Right atrium auricular region (tissue), 2 donors: ENCODE measurements at regions not wholly inside any gene's neighbourhood (a gene's known extent, or its start where the extent isn't known, plus 50 kb on each side); places are given as distances from the start of the nearest gene placed in this dataset.

Experiments used
- DNase-seq: peaks from one replicate; pipeline ENCODE4 v3.0.0-alpha.2; 2019; ENCODE audit warnings: low spot score
- H3K27ac ChIP-seq, 2 donors: fragments of 200-600 bp; sonication (generic); 1 replicate in 1 of 2; 2 replicates in 1 of 2; pipeline ENCODE4 v1.5.1; 2016 to 2019
- H3K27me3 ChIP-seq, 2 donors: fragments of 200-600 bp; sonication (generic); one replicate each; pipeline versions ENCODE4 v1.5.1 to v1.6.0; 2017 to 2019
- H3K36me3 ChIP-seq: fragments of 200-600 bp; sonication (generic); one replicate; pipeline ENCODE4 v1.5.1; 2016
- H3K4me1 ChIP-seq, 2 donors: fragments of 200-600 bp; sonication (generic); one replicate each; pipeline versions ENCODE4 v1.5.1 to v1.6.0; 2017 to 2019
- H3K4me3 ChIP-seq, 2 donors: fragments of 200-600 bp; sonication (generic); 1 replicate in 1 of 2; 2 replicates in 1 of 2; pipeline ENCODE4 v1.5.1; 2017 to 2019; ENCODE audit warnings: mild to moderate bottlenecking in 1 of 2, moderate library complexity in 1 of 2
- H3K9me3 ChIP-seq, 2 donors: fragments of 200-600 bp; sonication (generic); one replicate each; pipeline ENCODE4 v1.5.1; 2019
- TF ChIP-seq, protein P1 (sequence below), 2 donors: fragments of 200-600 bp; sonication (generic); IDR thresholded peaks; one replicate each; pipeline ENCODE4 v1.5.1; 2019; ENCODE audit warnings: antibody characterized with exemption in 2 of 2

DNA sequence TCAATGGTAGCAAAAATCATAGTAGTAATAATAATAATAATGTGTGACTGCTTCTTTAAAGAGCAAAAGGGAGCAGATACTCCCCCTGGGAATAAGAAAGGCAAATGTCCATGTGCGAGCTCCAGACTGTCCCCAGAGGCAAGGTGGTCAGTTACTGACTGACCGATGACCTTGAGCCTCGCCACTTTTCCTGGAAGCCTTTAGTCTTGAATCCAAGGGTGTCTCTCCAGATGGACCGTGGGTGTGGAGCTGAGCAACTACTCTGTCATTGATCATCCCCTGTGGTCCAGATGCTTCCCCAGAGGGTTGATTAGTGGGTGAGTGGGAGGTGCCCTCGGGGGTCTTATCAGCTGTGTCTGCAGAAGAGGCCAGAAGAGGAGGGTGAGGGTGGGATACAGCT, 418.5 kb upstream of the TBX3 start:
- Histone ChIP-seq H3K9me3 (no peaks in the 10 kb centered on the region), H3K36me3 (no peaks in the 10 kb centered on the region), H3K27ac (no peak overlapping the region), H3K4me3 (no peak overlapping the region), H3K27me3 (no peaks in the 10 kb centered on the region), H3K4me1 (peaks cover 0 to 9% of the 10 kb centered on the region in 2 donors)
- no peak for DNase-seq
- TF ChIP-seq, protein P1, sequence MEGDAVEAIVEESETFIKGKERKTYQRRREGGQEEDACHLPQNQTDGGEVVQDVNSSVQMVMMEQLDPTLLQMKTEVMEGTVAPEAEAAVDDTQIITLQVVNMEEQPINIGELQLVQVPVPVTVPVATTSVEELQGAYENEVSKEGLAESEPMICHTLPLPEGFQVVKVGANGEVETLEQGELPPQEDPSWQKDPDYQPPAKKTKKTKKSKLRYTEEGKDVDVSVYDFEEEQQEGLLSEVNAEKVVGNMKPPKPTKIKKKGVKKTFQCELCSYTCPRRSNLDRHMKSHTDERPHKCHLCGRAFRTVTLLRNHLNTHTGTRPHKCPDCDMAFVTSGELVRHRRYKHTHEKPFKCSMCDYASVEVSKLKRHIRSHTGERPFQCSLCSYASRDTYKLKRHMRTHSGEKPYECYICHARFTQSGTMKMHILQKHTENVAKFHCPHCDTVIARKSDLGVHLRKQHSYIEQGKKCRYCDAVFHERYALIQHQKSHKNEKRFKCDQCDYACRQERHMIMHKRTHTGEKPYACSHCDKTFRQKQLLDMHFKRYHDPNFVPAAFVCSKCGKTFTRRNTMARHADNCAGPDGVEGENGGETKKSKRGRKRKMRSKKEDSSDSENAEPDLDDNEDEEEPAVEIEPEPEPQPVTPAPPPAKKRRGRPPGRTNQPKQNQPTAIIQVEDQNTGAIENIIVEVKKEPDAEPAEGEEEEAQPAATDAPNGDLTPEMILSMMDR (IDR thresholded peaks at IDR 0.05): no peak

DNA sequence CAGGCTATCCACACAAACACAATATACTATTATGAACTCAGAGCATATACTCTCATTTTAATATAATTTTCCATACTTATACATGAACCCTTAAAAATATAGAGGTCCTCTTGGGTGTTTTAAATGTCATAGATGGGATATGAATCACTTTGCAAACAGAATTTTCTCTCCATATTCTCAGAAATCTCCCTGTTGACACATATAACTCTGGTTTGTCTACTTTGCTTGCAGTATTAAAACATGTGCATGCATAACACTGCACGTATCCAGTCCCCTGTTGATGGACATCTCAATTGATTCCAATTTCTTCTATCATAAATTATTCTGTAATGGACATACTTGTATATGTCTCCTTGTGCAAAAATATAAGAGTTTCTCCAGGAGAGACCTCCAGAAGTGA, 417.5 kb upstream of the TBX3 start:
- H3K4me3 ChIP-seq: no peak overlapping the region
- DNase-seq: no peak
- TF ChIP-seq, protein P1 (IDR thresholded peaks at IDR 0.05): no peak
- peaks cover 0 to 9% of the 10 kb centered on the region in 2 donors for H3K4me1 ChIP-seq
- H3K36me3 ChIP-seq: no peaks in the 10 kb centered on the region
- no peaks in the 10 kb centered on the region for H3K9me3 ChIP-seq
- H3K27ac ChIP-seq: no peak overlapping the region
- H3K27me3 ChIP-seq: no peaks in the 10 kb centered on the region

DNA sequence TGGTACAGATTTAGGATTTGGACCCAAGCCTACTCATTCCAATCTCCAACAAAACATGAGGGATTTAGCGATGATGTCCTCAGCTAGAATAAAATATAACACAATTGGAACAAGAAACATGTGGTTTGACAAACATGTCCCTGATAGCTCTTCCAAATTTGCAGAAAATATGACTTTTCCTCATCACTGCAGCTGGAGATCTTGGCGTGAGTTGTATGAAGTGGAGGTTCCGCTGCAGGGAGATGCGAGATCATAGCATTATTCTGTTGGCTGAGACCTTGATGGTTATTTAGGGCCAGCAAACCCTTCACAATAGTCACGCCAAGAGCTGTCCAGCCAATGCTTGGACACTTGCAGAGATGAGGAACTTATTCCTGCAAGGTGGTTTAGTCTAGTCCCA, 413.4 kb upstream of the TBX3 start:
- Histone ChIP-seq H3K4me1 (peaks cover 0 to 2% of the 10 kb centered on the region in 2 donors), H3K4me3 (no peak overlapping the region), H3K36me3 (no peaks in the 10 kb centered on the region), H3K9me3 (no peaks in the 10 kb centered on the region), H3K27ac (no peak overlapping the region), H3K27me3 (no peaks in the 10 kb centered on the region)
- no peak for DNase-seq
- TF ChIP-seq, protein P1 (IDR thresholded peaks at IDR 0.05): no peak

DNA sequence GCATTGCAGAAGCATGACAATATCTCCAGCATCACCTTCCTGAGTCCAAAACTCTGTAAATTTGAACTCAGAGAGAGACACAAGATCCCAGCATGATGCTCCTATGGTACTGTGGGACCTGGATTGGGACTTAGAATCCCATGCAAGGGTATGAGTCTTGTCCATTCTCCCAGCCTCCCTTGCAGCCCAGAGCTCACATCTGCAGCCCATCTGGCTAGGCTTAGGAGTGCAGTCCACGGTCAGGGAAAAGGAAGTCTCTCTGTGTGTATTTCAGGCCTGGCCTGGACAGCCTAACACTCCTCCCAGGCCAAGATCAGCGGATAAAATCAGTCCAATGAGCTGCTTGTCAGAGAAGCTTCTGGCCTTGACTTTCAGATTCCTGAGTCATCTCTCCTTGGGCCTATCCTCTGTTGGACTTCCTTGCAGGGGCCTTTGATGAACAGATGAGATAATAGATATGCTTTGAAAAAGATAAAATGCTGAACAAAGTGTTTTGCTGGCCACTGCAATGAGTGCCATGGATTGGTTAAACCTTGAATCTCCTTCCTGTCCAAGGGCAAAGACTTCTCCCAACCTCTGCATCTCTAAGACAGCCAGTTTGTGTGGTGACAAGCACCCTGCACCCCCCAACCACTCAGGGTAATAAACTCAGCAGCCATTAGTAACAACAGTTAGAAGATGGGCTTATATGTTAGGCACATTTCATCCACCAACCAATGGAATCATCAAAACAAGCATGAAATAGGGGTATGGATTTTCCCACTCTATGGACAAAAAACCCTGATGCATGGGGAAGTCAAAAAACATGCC, 412.8 kb upstream of the TBX3 start:
- H3K9me3 ChIP-seq: no peaks in the 10 kb centered on the region
- no peaks in the 10 kb centered on the region for H3K36me3 ChIP-seq
- H3K27me3 ChIP-seq: no peaks in the 10 kb centered on the region
- H3K4me1 ChIP-seq: no peaks in the 10 kb centered on the region
- H3K27ac ChIP-seq: no peak overlapping the region
- DNase-seq: no peak
- no peak overlapping the region for H3K4me3 ChIP-seq
- TF ChIP-seq, protein P1 (IDR thresholded peaks at IDR 0.05): no peak

DNA sequence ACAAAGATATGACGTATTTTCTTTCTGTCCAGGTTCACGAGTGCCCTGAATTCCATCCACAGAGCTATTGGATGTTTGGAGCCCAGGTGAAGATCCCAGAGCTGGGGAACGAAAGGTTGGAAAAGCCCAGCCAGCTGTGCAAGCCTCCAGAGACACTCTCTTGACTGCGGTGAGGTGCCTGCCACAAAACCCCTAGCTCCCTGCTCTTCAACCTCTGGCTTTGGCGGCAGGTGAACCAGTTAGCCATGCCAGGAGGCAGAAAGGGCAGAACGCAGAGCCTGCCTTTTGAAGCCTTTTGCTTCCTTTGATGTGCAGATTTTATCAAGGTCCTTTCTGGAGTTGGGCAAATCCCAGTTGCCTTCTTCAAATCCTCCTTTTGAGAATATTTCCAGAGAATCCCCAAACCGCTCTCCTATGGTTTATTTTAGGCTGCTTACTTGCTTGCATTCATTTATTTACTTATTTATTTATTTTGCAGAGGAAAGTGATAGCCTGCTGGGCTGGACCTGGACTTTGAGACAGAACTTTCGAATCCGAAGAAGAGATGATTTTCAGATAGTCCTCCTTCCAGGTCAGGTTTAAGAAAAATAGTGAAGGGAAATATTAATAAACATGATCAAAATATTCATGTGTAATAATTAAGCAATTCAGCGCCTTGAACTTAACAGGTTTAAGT, 411.2 kb upstream of the TBX3 start:
- TF ChIP-seq, protein P1 (IDR thresholded peaks at IDR 0.05): no peak
- no peaks in the 10 kb centered on the region for H3K9me3 ChIP-seq
- DNase-seq: no peak
- H3K4me1 ChIP-seq: no peaks in the 10 kb centered on the region
- no peak overlapping the region for H3K27ac ChIP-seq
- no peak overlapping the region for H3K4me3 ChIP-seq
- no peaks in the 10 kb centered on the region for H3K27me3 ChIP-seq
- H3K36me3 ChIP-seq: no peaks in the 10 kb centered on the region
